ENCODE measurements at regions not wholly inside any gene's neighbourhood (a gene's known extent, or its start where the extent isn't known, plus 50 kb on each side); places are given as distances from the start of the nearest gene placed in this dataset.

DNA sequence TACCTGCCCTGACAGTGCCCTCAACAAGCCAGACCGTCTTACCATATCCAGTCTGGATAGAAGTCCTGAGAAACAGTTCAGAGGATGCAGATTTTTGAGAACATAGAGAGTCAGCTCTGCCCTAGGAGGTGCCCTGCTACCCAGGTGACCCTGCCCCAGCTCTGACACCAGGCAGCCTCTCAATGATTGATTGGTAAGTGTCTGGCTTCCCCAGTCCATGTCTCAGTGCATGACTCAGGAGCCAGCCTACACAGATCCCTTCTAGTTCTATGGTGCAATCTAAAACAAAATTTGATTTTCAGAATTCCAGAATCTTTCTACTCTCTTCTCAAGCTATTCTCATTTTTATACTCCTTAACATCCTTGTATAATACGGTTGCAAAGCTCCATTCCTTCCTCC, 292.1 kb downstream of the VPS13C start:
- ATAC-seq (no peak), DNase-seq (no peak)
- peaks cover 0 to 12% (median 0%) of the 10 kb centered on the region in 7 donors for H3K27me3 ChIP-seq
- no peak overlapping the region for H3K4me3 ChIP-seq
- 78 to 89% methylated on average over 2 of the region's 2 CpGs for WGBS, 2 donors
- intact Hi-C loops (cut with DNase I) = no loop called here
- H3K36me3 ChIP-seq = no peaks in the 10 kb centered on the region
- no peak overlapping the region for H3K27ac ChIP-seq
- peaks cover 0 to 6% (median 0%) of the 10 kb centered on the region in 9 donors for H3K4me1 ChIP-seq
- TF ChIP-seq, protein P1, sequence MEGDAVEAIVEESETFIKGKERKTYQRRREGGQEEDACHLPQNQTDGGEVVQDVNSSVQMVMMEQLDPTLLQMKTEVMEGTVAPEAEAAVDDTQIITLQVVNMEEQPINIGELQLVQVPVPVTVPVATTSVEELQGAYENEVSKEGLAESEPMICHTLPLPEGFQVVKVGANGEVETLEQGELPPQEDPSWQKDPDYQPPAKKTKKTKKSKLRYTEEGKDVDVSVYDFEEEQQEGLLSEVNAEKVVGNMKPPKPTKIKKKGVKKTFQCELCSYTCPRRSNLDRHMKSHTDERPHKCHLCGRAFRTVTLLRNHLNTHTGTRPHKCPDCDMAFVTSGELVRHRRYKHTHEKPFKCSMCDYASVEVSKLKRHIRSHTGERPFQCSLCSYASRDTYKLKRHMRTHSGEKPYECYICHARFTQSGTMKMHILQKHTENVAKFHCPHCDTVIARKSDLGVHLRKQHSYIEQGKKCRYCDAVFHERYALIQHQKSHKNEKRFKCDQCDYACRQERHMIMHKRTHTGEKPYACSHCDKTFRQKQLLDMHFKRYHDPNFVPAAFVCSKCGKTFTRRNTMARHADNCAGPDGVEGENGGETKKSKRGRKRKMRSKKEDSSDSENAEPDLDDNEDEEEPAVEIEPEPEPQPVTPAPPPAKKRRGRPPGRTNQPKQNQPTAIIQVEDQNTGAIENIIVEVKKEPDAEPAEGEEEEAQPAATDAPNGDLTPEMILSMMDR (IDR thresholded peaks at IDR 0.05) = no peak
- H3K9me3 ChIP-seq = peaks cover 0 to 23% (median 13%) of the 10 kb centered on the region in 11 donors

DNA sequence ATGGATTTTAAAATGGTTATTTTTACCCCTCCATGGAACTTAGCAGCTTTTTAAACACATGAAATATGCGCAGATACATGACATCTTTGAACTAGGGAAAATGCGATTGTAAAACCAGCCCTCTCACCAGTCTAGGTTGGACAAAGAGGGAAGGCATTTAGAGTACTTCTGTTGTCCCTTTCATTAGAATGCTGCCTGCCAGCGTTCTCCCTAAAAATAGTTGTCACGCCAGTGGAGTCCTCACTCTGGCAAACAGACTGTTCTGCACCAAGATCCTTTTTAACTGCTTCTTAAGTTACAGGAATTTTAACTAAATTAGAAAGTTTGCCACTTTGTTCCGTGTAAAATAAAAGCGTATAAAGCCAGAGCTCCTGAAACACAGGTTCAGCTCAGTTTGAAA, 295.3 kb downstream of the VPS13C start:
- 67 to 72% methylated on average over 6 of the region's 6 CpGs for WGBS, 2 donors
- no peak overlapping the region for H3K27ac ChIP-seq
- H3K27me3 ChIP-seq = peaks cover 0 to 24% (median 0%) of the 10 kb centered on the region in 7 donors
- no peaks in the 10 kb centered on the region for H3K9me3 ChIP-seq
- DNase-seq = no peak
- peaks cover 0 to 6% (median 0%) of the 10 kb centered on the region in 9 donors for H3K4me1 ChIP-seq
- TF ChIP-seq, protein P1 (IDR thresholded peaks at IDR 0.05) = no peak
- peak in 1 of 8 donors; percentile 81 for ATAC-seq
- no peaks in the 10 kb centered on the region for H3K36me3 ChIP-seq
- intact Hi-C loops (cut with DNase I) = no loop called here
- H3K4me3 ChIP-seq = no peak overlapping the region

DNA sequence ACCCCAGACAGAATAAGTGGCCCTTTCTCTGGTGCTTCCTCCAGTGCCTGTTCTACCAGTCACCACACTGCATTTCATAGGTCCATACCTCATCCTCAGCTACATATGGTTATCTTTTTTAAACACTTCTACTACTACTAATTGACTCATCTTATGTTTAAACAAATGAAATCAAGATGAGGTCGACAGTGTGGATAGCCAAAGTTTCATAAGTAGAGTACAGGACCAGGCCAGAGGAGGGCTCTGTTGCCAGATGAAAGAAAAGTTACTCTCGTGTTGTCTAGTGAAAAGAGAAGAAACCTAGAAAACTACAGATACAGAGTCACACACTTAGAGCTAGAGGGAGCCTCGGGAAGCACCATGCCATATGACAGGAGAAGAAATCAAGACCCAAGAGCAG, 296.1 kb downstream of the VPS13C start:
- H3K4me3 ChIP-seq = no peak overlapping the region
- H3K27me3 ChIP-seq = peaks cover 0 to 24% (median 0%) of the 10 kb centered on the region in 7 donors
- H3K36me3 ChIP-seq = no peaks in the 10 kb centered on the region
- H3K27ac ChIP-seq = no peak overlapping the region
- DNase-seq (no peak), ATAC-seq (no peak)
- 56% methylated on average over 3 of the region's 3 CpGs for WGBS, 2 donors
- H3K4me1 ChIP-seq = peaks cover 0 to 6% (median 0%) of the 10 kb centered on the region in 9 donors
- H3K9me3 ChIP-seq = no peaks in the 10 kb centered on the region
- TF ChIP-seq, protein P1 (IDR thresholded peaks at IDR 0.05) = no peak
- intact Hi-C loops (cut with DNase I) = no loop called here

DNA sequence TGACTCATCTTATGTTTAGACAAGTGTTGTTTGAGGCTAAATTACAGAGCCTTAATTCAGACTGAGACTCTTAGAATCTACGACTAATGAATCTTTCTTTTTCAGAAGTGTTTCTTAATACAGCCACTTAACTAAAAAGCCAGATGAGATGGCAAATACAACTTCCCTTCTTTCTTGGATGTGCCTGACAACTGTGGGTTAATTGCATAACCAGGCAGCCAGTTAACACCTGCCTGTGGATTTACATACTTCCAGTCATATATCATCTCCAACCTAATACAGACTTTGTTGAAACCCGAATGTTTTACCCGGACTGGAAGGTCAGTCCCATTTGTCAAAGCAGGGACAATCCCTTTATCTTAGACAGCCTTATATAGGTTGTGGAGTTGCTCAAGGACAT, 297.6 kb downstream of the VPS13C start:
- Histone ChIP-seq H3K27me3 (peaks cover 0 to 24% (median 0%) of the 10 kb centered on the region in 7 donors), H3K27ac (no peak overlapping the region), H3K4me3 (no peak overlapping the region), H3K4me1 (peaks cover 0 to 6% (median 0%) of the 10 kb centered on the region in 9 donors), H3K36me3 (no peaks in the 10 kb centered on the region), H3K9me3 (no peaks in the 10 kb centered on the region)
- ATAC-seq (no peak), DNase-seq (no peak)
- TF ChIP-seq, protein P1 (IDR thresholded peaks at IDR 0.05) = no peak
- WGBS, 2 donors = 68 to 73% methylated on average over 3 of the region's 3 CpGs
- intact Hi-C loops (cut with DNase I) = no loop called here

Data from heart right ventricle (tissue), 16 donors.